Left lung (tissue), 4 donors: ENCODE measurements at regions not wholly inside any gene's neighbourhood (a gene's known extent, or its start where the extent isn't known, plus 50 kb on each side); places are given as distances from the start of the nearest gene placed in this dataset.
"Not testable (repeated sequence)": the region's sequence is repeated elsewhere in the genome, so short reads cannot be mapped to it uniquely, and the experiment has no call there.

Source experiments
- ATAC-seq: fragments of 200-7000 bp; cut with Tn5 transposase; one replicate; pipeline ENCODE4 v1.9.1; 2020; ENCODE audit warnings: moderate library complexity
- DNase-seq, 4 donors: peaks; one replicate each; pipeline ENCODE4 v3.0.0-alpha.2; 2013 to 2020
- H3K27ac ChIP-seq, 2 donors: fragments of 200-600 bp; sonication (generic) in 1 of 2; one replicate each; pipeline versions ENCODE4 v1.5.0 to v1.8.0; 2020 to 2021
- H3K27me3 ChIP-seq, 2 donors: fragments of 200-600 bp; sonication (generic) in 1 of 2; one replicate each; pipeline versions ENCODE4 v1.5.0 to v1.8.0; 2020 to 2021
- H3K36me3 ChIP-seq, 2 donors: fragments of 200-600 bp; sonication (generic) in 1 of 2; one replicate each; pipeline versions ENCODE4 v1.5.0 to v1.8.0; 2020 to 2021
- H3K4me1 ChIP-seq, 2 donors: fragments of 200-600 bp; one replicate each; pipeline ENCODE4 v1.8.0; 2021
- H3K4me3 ChIP-seq, 2 donors: fragments of 200-600 bp; sonication (generic) in 1 of 2; one replicate each; pipeline versions ENCODE4 v1.5.0 to v1.8.0; 2020 to 2021; ENCODE audit warnings: mild to moderate bottlenecking in 1 of 2
- H3K9me3 ChIP-seq, 2 donors: fragments of 200-600 bp; sonication (generic) in 1 of 2; one replicate each; pipeline versions ENCODE4 v1.5.0 to v1.8.0; 2020 to 2021
- intact Hi-C, 2 donors: fragments of 100-400 bp; cut with DNase I; formaldehyde crosslinking; loops; one replicate each; pipeline versions ENCODE4 v1.11.2 to v1.14.2; 2022
- TF ChIP-seq, protein P1 (sequence below), 2 donors: fragments of 200-600 bp; sonication (generic) in 1 of 2; IDR thresholded peaks; one replicate each; pipeline versions ENCODE4 v1.5.0 to v1.8.0; 2021; ENCODE audit warnings: antibody characterized with exemption in 2 of 2
- donor health status: DM: no; HTN: yes; CAD: no.
- donor health status: DM: no; HTN: no; CAD: no.

GRCh38 chr2:64924170-64924934, 64.8 kb upstream of the SLC1A4 start:
- Histone ChIP-seq H3K4me1 (no peaks in the 10 kb centered on the region), H3K36me3 (no peaks in the 10 kb centered on the region), H3K27ac (no peak overlapping the region), H3K9me3 (peaks cover 0 to 5% of the 10 kb centered on the region in 2 donors), H3K4me3 (no peak overlapping the region), H3K27me3 (no peaks in the 10 kb centered on the region)
- no peak for DNase-seq
- ATAC-seq: peak; percentile 31
- intact Hi-C loops: no loop called here
- TF ChIP-seq, protein P1, sequence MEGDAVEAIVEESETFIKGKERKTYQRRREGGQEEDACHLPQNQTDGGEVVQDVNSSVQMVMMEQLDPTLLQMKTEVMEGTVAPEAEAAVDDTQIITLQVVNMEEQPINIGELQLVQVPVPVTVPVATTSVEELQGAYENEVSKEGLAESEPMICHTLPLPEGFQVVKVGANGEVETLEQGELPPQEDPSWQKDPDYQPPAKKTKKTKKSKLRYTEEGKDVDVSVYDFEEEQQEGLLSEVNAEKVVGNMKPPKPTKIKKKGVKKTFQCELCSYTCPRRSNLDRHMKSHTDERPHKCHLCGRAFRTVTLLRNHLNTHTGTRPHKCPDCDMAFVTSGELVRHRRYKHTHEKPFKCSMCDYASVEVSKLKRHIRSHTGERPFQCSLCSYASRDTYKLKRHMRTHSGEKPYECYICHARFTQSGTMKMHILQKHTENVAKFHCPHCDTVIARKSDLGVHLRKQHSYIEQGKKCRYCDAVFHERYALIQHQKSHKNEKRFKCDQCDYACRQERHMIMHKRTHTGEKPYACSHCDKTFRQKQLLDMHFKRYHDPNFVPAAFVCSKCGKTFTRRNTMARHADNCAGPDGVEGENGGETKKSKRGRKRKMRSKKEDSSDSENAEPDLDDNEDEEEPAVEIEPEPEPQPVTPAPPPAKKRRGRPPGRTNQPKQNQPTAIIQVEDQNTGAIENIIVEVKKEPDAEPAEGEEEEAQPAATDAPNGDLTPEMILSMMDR (IDR thresholded peaks at IDR 0.05): no peak

DNA sequence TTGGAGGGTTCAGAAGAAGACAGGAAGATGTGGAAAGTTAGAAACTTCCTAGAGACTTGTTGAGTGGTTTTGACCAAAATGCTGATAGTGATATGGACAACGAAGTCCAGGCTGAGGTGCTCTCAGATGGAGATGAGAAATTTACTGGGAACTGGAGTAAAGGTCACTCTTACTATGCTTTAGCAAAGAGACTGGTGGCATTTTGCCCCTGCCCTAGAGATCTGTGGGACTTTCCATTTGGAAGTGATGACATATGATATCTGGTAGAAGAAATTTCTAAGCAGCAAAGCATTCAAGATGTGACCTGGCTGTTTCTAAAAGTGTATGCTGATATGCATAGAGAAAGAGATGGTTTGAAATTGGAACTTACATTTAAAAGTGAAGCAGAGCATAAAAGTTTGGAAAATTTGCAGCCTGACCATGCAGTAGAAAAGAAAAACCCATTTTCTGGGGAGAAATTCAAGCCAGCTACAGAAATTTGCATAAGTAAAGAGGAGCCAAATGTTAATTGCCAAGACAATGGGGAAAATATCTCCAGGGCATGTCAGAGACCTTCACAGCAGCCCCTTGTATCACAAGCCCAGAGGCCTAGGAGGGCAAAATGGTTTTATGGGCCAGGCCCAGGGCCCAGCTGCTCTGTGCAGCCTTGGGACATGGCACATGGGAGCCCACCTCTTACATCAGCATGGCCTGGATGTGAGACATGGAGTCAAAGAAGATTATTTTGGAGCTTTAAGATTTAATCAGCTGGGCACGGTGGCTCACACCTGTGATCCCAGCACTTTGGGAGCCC, 63.1 kb upstream of the SLC1A4 start:
- H3K36me3 ChIP-seq, DNase-seq, ATAC-seq, H3K4me1 ChIP-seq, H3K4me3 ChIP-seq, H3K27ac ChIP-seq, intact Hi-C loops, H3K27me3 ChIP-seq, H3K9me3 ChIP-seq: not testable (repeated sequence)

GRCh38 chr2:64928813-64929212, 60.4 kb upstream of the SLC1A4 start:
- no peak for ATAC-seq
- intact Hi-C loops: no loop called here

GRCh38 chr2:64929333-64929732, 59.9 kb upstream of the SLC1A4 start:
- TF ChIP-seq, protein P1 (IDR thresholded peaks at IDR 0.05): no peak
- Histone ChIP-seq H3K27me3 (no peaks in the 10 kb centered on the region), H3K27ac (no peak overlapping the region), H3K4me1 (peaks cover 0 to 10% of the 10 kb centered on the region in 2 donors), H3K36me3 (no peaks in the 10 kb centered on the region), H3K4me3 (no peak overlapping the region), H3K9me3 (peaks cover 0 to 5% of the 10 kb centered on the region in 2 donors)
- ATAC-seq: no peak
- intact Hi-C loops: no loop called here
- DNase-seq: no peak

More at GRCh38 chr2:64928813-64929212, 60.4 kb upstream of the SLC1A4 start:
- no peak overlapping the region for H3K4me3 ChIP-seq
- no peaks in the 10 kb centered on the region for H3K27me3 ChIP-seq
- TF ChIP-seq, protein P1 (IDR thresholded peaks at IDR 0.05): no peak
- peaks cover 0 to 10% of the 10 kb centered on the region in 2 donors for H3K4me1 ChIP-seq
- H3K36me3 ChIP-seq: no peaks in the 10 kb centered on the region
- H3K9me3 ChIP-seq: peaks cover 0 to 5% of the 10 kb centered on the region in 2 donors
- DNase-seq: no peak
- H3K27ac ChIP-seq: no peak overlapping the region

GRCh38 chr2:64930258-64930671, 58.9 kb upstream of the SLC1A4 start:
- H3K27ac ChIP-seq: no peak overlapping the region
- H3K27me3 ChIP-seq: no peaks in the 10 kb centered on the region
- intact Hi-C loops: no loop called here
- H3K9me3 ChIP-seq: peaks cover 0 to 5% of the 10 kb centered on the region in 2 donors
- no peak for DNase-seq
- no peak for ATAC-seq
- no peak overlapping the region for H3K4me3 ChIP-seq
- TF ChIP-seq, protein P1 (IDR thresholded peaks at IDR 0.05): no peak
- H3K4me1 ChIP-seq: peaks cover 0 to 10% of the 10 kb centered on the region in 2 donors
- H3K36me3 ChIP-seq: no peaks in the 10 kb centered on the region
